ENCODE measurements at regions not wholly inside any gene's neighbourhood (a gene's known extent, or its start where the extent isn't known, plus 50 kb on each side); places are given as distances from the start of the nearest gene placed in this dataset.

DNA sequence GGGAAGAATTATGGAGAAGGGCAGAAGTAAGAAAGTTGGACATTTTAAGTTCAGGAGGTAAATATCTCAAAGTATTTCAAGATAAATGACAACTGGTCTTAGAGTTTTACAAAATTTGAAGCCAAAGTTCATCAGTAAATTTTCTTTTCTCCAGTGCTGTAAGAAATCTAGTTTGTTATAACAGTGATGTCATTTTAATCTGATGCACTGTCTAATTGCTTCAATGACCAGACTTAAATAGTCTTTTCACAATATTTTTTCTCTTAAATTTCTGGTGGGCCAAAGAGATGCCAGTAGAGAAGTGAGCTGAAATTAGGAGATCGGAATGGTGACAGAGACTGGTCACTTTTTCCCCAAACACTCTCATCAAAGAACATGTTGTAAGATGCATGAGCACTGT, 156.5 kb upstream of the TMEM161B start (continued):
- TF ChIP-seq, protein P1, sequence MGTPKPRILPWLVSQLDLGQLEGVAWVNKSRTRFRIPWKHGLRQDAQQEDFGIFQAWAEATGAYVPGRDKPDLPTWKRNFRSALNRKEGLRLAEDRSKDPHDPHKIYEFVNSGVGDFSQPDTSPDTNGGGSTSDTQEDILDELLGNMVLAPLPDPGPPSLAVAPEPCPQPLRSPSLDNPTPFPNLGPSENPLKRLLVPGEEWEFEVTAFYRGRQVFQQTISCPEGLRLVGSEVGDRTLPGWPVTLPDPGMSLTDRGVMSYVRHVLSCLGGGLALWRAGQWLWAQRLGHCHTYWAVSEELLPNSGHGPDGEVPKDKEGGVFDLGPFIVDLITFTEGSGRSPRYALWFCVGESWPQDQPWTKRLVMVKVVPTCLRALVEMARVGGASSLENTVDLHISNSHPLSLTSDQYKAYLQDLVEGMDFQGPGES (IDR thresholded peaks at IDR 0.05): no peak
- TF ChIP-seq STAT3 (IDR thresholded peaks at IDR 0.05; ENCODE audit: low read depth, low read length): no peak
- no peak for TF ChIP-seq SMARCA5 (IDR thresholded peaks at IDR 0.05)
- TF ChIP-seq NR2C1 (IDR thresholded peaks at IDR 0.05): no peak
- no peak for TF ChIP-seq BACH1 (IDR thresholded peaks at IDR 0.05; ENCODE audit: borderline replicate concordance)
- no peak for TF ChIP-seq KAT2A (conservative IDR thresholded peaks at IDR 0.05; ENCODE audit: control insufficient read depth, low read depth, low read length)
- no peak for TF ChIP-seq ATF7 (IDR thresholded peaks at IDR 0.05; ENCODE audit: low read depth)

DNA sequence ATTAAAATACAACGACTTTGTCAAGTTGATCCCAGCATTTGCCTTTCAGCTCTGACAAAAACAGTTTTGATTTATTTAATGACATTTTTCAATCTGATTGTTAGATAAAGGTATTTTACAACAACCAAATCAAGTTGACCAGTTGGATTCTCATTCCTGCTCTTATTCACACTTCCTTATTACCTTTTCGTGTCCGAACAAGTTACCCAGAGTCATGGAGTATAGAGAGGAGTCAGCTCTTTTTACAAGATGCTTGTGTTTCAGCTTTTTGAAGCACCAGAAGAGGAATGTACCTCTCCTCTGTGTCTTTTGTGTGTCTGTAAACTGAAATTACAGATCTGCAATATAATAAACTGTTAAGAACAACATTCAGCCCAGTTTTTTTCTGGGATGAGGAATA, 151.3 kb upstream of the TMEM161B start:
- no TSS peak for BruUV-seq (replicated peaks)
- H3K79me2 ChIP-seq (ENCODE audit: control insufficient read depth, insufficient read depth, low read length): no peaks in the 10 kb centered on the region
- 79% methylated on average over 3 of the region's 3 CpGs for WGBS (ENCODE audit: insufficient coverage, insufficient replicate concordance, low lambda C conversion rate, missing lambda C conversion rate)
- H3K27ac ChIP-seq (ENCODE audit: control insufficient read depth, insufficient read depth): no peak overlapping the region
- no peaks in the 10 kb centered on the region for H3K4me1 ChIP-seq (ENCODE audit: control insufficient read depth, insufficient read depth, low read length)
- H3K4me2 ChIP-seq (ENCODE audit: control insufficient read depth, insufficient read depth): no peak overlapping the region
- no peaks in the 10 kb centered on the region for H3K9me3 ChIP-seq (replicated peaks; ENCODE audit: control insufficient read depth, insufficient read depth, low read length)
- in situ Hi-C loops (cut with MboI) (no loop called here), intact Hi-C loops (cut with micrococcal nuclease; ENCODE audit: unreplicated experiment) (no loop called here)
- no peaks in the 10 kb centered on the region for H3K27me3 ChIP-seq (replicated peaks in 1 of 2; ENCODE audit: control insufficient read depth in 2 of 2, insufficient read depth in 2 of 2, low read length in 1 of 2)
- RAD21 ChIA-PET (ENCODE audit: unreplicated experiment): no interaction called here
- FAIRE-seq (no peak), ATAC-seq (no peak), DNase-seq (ENCODE audit: low read depth, low spot score) (no peak)
- POLR2A ChIA-PET: no interaction called here
- no peaks in the 10 kb centered on the region for H4K20me1 ChIP-seq (ENCODE audit: control insufficient read depth, insufficient read depth)
- TF ChIP-seq BACH1 (IDR thresholded peaks at IDR 0.05; ENCODE audit: borderline replicate concordance) (no peak), ZNF274 (IDR thresholded peaks at IDR 0.05; ENCODE audit: insufficient read depth, insufficient read length) (no peak), POLR2AphosphoS2 (IDR thresholded peaks at IDR 0.05; ENCODE audit: low read depth, low read length) (no peak), HDAC2 (IDR thresholded peaks at IDR 0.05) (no peak), RCOR1 (conservative IDR thresholded peaks at IDR 0.05; ENCODE audit: low read depth, low read length) (no peak), LARP7 (IDR thresholded peaks at IDR 0.05) (no peak), ASH2L (IDR thresholded peaks at IDR 0.05; ENCODE audit: borderline replicate concordance, low read depth) (no peak), NR2C2 (IDR thresholded peaks at IDR 0.05; ENCODE audit: borderline replicate concordance, control insufficient read depth, insufficient read length, low read depth) (no peak), RAD21 (IDR thresholded peaks at IDR 0.05; ENCODE audit: insufficient read depth, low read depth, low read length) (no peak), POLR2A (IDR thresholded peaks at IDR 0.05; ENCODE audit: low read depth, low read length) (no peak)
- TF ChIP-seq, protein P2, sequence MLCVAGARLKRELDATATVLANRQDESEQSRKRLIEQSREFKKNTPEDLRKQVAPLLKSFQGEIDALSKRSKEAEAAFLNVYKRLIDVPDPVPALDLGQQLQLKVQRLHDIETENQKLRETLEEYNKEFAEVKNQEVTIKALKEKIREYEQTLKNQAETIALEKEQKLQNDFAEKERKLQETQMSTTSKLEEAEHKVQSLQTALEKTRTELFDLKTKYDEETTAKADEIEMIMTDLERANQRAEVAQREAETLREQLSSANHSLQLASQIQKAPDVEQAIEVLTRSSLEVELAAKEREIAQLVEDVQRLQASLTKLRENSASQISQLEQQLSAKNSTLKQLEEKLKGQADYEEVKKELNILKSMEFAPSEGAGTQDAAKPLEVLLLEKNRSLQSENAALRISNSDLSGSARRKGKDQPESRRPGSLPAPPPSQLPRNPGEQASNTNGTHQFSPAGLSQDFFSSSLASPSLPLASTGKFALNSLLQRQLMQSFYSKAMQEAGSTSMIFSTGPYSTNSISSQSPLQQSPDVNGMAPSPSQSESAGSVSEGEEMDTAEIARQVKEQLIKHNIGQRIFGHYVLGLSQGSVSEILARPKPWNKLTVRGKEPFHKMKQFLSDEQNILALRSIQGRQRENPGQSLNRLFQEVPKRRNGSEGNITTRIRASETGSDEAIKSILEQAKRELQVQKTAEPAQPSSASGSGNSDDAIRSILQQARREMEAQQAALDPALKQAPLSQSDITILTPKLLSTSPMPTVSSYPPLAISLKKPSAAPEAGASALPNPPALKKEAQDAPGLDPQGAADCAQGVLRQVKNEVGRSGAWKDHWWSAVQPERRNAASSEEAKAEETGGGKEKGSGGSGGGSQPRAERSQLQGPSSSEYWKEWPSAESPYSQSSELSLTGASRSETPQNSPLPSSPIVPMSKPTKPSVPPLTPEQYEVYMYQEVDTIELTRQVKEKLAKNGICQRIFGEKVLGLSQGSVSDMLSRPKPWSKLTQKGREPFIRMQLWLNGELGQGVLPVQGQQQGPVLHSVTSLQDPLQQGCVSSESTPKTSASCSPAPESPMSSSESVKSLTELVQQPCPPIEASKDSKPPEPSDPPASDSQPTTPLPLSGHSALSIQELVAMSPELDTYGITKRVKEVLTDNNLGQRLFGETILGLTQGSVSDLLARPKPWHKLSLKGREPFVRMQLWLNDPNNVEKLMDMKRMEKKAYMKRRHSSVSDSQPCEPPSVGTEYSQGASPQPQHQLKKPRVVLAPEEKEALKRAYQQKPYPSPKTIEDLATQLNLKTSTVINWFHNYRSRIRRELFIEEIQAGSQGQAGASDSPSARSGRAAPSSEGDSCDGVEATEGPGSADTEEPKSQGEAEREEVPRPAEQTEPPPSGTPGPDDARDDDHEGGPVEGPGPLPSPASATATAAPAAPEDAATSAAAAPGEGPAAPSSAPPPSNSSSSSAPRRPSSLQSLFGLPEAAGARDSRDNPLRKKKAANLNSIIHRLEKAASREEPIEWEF (IDR thresholded peaks at IDR 0.05; ENCODE audit: insufficient replicate concordance, low read depth, low read length): no peak
- TF ChIP-seq, protein P3, sequence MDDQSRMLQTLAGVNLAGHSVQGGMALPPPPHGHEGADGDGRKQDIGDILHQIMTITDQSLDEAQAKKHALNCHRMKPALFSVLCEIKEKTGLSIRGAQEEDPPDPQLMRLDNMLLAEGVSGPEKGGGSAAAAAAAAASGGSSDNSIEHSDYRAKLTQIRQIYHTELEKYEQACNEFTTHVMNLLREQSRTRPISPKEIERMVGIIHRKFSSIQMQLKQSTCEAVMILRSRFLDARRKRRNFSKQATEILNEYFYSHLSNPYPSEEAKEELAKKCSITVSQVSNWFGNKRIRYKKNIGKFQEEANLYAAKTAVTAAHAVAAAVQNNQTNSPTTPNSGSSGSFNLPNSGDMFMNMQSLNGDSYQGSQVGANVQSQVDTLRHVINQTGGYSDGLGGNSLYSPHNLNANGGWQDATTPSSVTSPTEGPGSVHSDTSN (IDR thresholded peaks at IDR 0.05; ENCODE audit: insufficient replicate concordance, low read depth, low read length): no peak
- H3K36me3 ChIP-seq (ENCODE audit: control insufficient read depth in 2 of 2, insufficient read depth in 2 of 2, low read length in 1 of 2): no peaks in the 10 kb centered on the region
- SMC1A ChIA-PET (ENCODE audit: uncharacterized antibody, unreplicated experiment): interaction anchor here (0.9 kb wide), 1 partner anchor 18 kb away, joined by 3 read pairs; no protein-coding TSS in a partner anchor
- CTCF ChIA-PET: no interaction called here
- H3K9ac ChIP-seq (ENCODE audit: control insufficient read depth, insufficient read depth, low read length): no peak overlapping the region
- H3K4me3 ChIP-seq: no peak overlapping the region
- no peak overlapping the region for H2AFZ ChIP-seq (ENCODE audit: control insufficient read depth, low read depth, low read length)

All from GM12878 (cell line).